ENCODE measurements at regions not wholly inside any gene's neighbourhood (a gene's known extent, or its start where the extent isn't known, plus 50 kb on each side); places are given as distances from the start of the nearest gene placed in this dataset.

- no peak overlapping the region for H3K4me3 ChIP-seq (ENCODE audit: low read depth, low read length)
- no peak for TF ChIP-seq CTCF (IDR thresholded peaks at IDR 0.05; ENCODE audit: borderline replicate concordance, insufficient read depth, low read depth, low read length)
These were observed 303.4 kb downstream of the USP25 start for GRCh38 chr21:16033193-16033592.

GRCh38 chr21:16034446-16035190, 304.8 kb downstream of the USP25 start:
- TF ChIP-seq CTCF (IDR thresholded peaks at IDR 0.05; ENCODE audit: borderline replicate concordance, insufficient read depth, low read depth, low read length): no peak

GRCh38 chr21:16037421-16037955, 307.7 kb downstream of the USP25 start:
- TF ChIP-seq CTCF (IDR thresholded peaks at IDR 0.05; ENCODE audit: borderline replicate concordance, insufficient read depth, low read depth, low read length): no peak
- no peak overlapping the region for H3K4me3 ChIP-seq (ENCODE audit: low read depth, low read length)

More at GRCh38 chr21:16034446-16035190, 304.8 kb downstream of the USP25 start:
- H3K4me3 ChIP-seq (ENCODE audit: low read depth, low read length): no peak overlapping the region

GRCh38 chr21:16040601-16041000, 310.8 kb downstream of the USP25 start:
- TF ChIP-seq CTCF (IDR thresholded peaks at IDR 0.05; ENCODE audit: borderline replicate concordance, insufficient read depth, low read depth, low read length): no peak
- H3K4me3 ChIP-seq (ENCODE audit: low read depth, low read length): no peak overlapping the region

GRCh38 chr21:16044676-16045075, 314.9 kb downstream of the USP25 start:
- H3K4me3 ChIP-seq (ENCODE audit: low read depth, low read length): no peak overlapping the region
- TF ChIP-seq CTCF (IDR thresholded peaks at IDR 0.05; ENCODE audit: borderline replicate concordance, insufficient read depth, low read depth, low read length): no peak

- TF ChIP-seq CTCF (IDR thresholded peaks at IDR 0.05; ENCODE audit: borderline replicate concordance, insufficient read depth, low read depth, low read length): no peak
These were observed 317.0 kb downstream of the USP25 start for GRCh38 chr21:16046656-16047330.

More at GRCh38 chr21:16046656-16047330, 317.0 kb downstream of the USP25 start:
- no peak overlapping the region for H3K4me3 ChIP-seq (ENCODE audit: low read depth, low read length)
